GM23338 (cell line): ENCODE measurements at regions not wholly inside any gene's neighbourhood (a gene's known extent, or its start where the extent isn't known, plus 50 kb on each side); places are given as distances from the start of the nearest gene placed in this dataset.

Experiments used
- ATAC-seq: fragments of 200-7000 bp; cut with Tn5 transposase; 3 replicates; pipeline ENCODE4 v1.9.1; 2020
- DNase-seq: peaks from one replicate; pipeline ENCODE4 v3.0.0-alpha.2; 2015; ENCODE audit warnings: low spot score
- H2AFZ ChIP-seq: fragments of 200-600 bp; sonication (generic); 2 replicates; pipeline ENCODE4 v1.8.0; 2016; ENCODE audit warnings: antibody characterized with exemption, mild to moderate bottlenecking, moderate library complexity
- H3F3A ChIP-seq: fragments of 200-600 bp; sonication (generic); replicated peaks from 2 replicates; pipeline ENCODE4 v1.8.0; 2017; ENCODE audit warnings: antibody characterized with exemption, mixed run types, low read depth
- H3K27ac ChIP-seq: fragments of 200-600 bp; sonication (generic); 2 replicates; pipeline ENCODE4 v1.6.1; 2016; ENCODE audit warnings: low read depth
- H3K27me3 ChIP-seq: fragments of 200-600 bp; sonication (generic); 2 replicates; pipeline ENCODE4 v1.8.0; 2016; ENCODE audit warnings: mild to moderate bottlenecking, mixed run types, moderate library complexity; ENCODE audit not compliant: insufficient read depth
- H3K36me3 ChIP-seq: fragments of 200-600 bp; sonication (generic); 2 replicates; pipeline ENCODE4 v1.8.0; 2016; ENCODE audit warnings: mild to moderate bottlenecking; ENCODE audit not compliant: insufficient read depth
- H3K4me1 ChIP-seq: fragments of 200-600 bp; sonication (generic); 2 replicates; pipeline ENCODE4 v1.8.0; 2016; ENCODE audit warnings: mild to moderate bottlenecking, moderate library complexity; ENCODE audit not compliant: insufficient read depth
- H3K4me2 ChIP-seq: fragments of 200-600 bp; sonication (generic); 2 replicates; pipeline ENCODE4 v1.7.1; 2017; ENCODE audit warnings: mixed run types
- H3K4me3 ChIP-seq: fragments of 200-600 bp; sonication (generic); 2 replicates; pipeline ENCODE4 v1.6.1; 2016; ENCODE audit warnings: mixed run types
- H3K79me2 ChIP-seq: fragments of 200-600 bp; sonication (generic); replicated peaks from 2 replicates; pipeline ENCODE4 v1.8.0; 2017; ENCODE audit warnings: mild to moderate bottlenecking; ENCODE audit not compliant: insufficient read depth
- H3K9me2 ChIP-seq: fragments of 200-600 bp; sonication (generic); 2 replicates; pipeline ENCODE4 v1.8.0; 2017; ENCODE audit not compliant: insufficient read depth
- H4K20me1 ChIP-seq: fragments of 200-600 bp; sonication (generic); replicated peaks from 2 replicates; pipeline ENCODE4 v1.8.0; 2017; ENCODE audit warnings: mild to moderate bottlenecking; ENCODE audit not compliant: insufficient read depth
- H3K27ac Mint-ChIP-seq: 2 replicates; pipeline ENCODE4 v1.8.0; 2020; ENCODE audit warnings: inconsistent platforms, mild to moderate bottlenecking, moderate library complexity, mixed read lengths
- H3K27me3 Mint-ChIP-seq: 3 replicates; pipeline ENCODE4 v1.8.0; 2022; ENCODE audit warnings: low read depth, mild to moderate bottlenecking, moderate library complexity, mixed read lengths, inconsistent platforms; ENCODE audit not compliant: insufficient read depth, poor library complexity
- H3K36me3 Mint-ChIP-seq: 3 replicates; pipeline ENCODE4 v1.8.0; 2021; ENCODE audit warnings: low read depth, mild to moderate bottlenecking, inconsistent platforms, moderate library complexity, mixed read lengths
- H3K4me1 Mint-ChIP-seq: 3 replicates; pipeline ENCODE4 v1.8.0; 2020; ENCODE audit warnings: mild to moderate bottlenecking, inconsistent platforms, mixed read lengths
- H3K4me3 Mint-ChIP-seq: 3 replicates; pipeline ENCODE4 v1.8.0; 2021; ENCODE audit warnings: moderate library complexity, mild to moderate bottlenecking, inconsistent platforms, mixed read lengths
- H3K9me3 Mint-ChIP-seq: 3 replicates; pipeline ENCODE4 v1.8.0; 2020; ENCODE audit warnings: moderate library complexity, mild to moderate bottlenecking, inconsistent platforms, mixed read lengths
- CTCF ChIP-seq, 2 experiments: fragments of 200-600 bp in 1 of 2; sonication (generic) in 1 of 2; conservative IDR thresholded peaks; 2 replicates each; pipeline versions ENCODE4 v1.5.1 to v1.6.1; 2016 to 2017; ENCODE audit warnings: antibody characterized with exemption in 2 of 2, low read depth in 2 of 2, mild to moderate bottlenecking in 2 of 2, moderate library complexity in 1 of 2
- EZH2 ChIP-seq: fragments of 200-600 bp; sonication (generic); IDR thresholded peaks from one replicate; pipeline ENCODE4 v1.8.0; 2017; ENCODE audit warnings: antibody characterized with exemption, mild to moderate bottlenecking, low read depth; ENCODE audit not compliant: unreplicated experiment
- EZH2phosphoT487 ChIP-seq: fragments of 200-600 bp; sonication (generic); IDR thresholded peaks from one replicate; pipeline ENCODE4 v1.8.1; 2018; ENCODE audit warnings: antibody characterized with exemption; ENCODE audit not compliant: unreplicated experiment
- JUNB ChIP-seq: IDR thresholded peaks from one replicate; pipeline ENCODE4 v1.6.1; 2016; ENCODE audit warnings: antibody characterized with exemption; ENCODE audit not compliant: unreplicated experiment
- NANOG ChIP-seq: IDR thresholded peaks from 2 replicates; pipeline ENCODE4 v1.6.1; 2016; ENCODE audit warnings: antibody characterized with exemption, borderline replicate concordance
- POLR2AphosphoS5 ChIP-seq: IDR thresholded peaks from 2 replicates; pipeline ENCODE4 v1.6.1; 2016; ENCODE audit warnings: antibody characterized with exemption, low read depth
- STAT1 ChIP-seq: IDR thresholded peaks from one replicate; pipeline ENCODE4 v1.6.1; 2016; ENCODE audit warnings: antibody characterized with exemption; ENCODE audit not compliant: unreplicated experiment
- ZNF114 ChIP-seq: fragments of 250-450 bp; sonication (Bioruptor Pico); IDR thresholded peaks from 2 replicates; pipeline ENCODE4 v1.5.0; 2020; ENCODE audit warnings: mild to moderate bottlenecking, moderate library complexity
- ZNF331 ChIP-seq: fragments of 250-450 bp; sonication (Bioruptor Pico); IDR thresholded peaks from 2 replicates; pipeline ENCODE4 v1.5.0; 2020; ENCODE audit warnings: low read depth, mild to moderate bottlenecking, moderate library complexity
- TF ChIP-seq, protein P1 (sequence below): IDR thresholded peaks from 2 replicates; pipeline ENCODE4 v1.6.1; 2016; ENCODE audit warnings: antibody characterized with exemption
- TF ChIP-seq, protein P2 (sequence below): fragments of 250-450 bp; sonication (Bioruptor Pico); IDR thresholded peaks from 2 replicates; pipeline ENCODE4 v1.5.0; 2020; ENCODE audit warnings: mild to moderate bottlenecking, moderate library complexity

GRCh38 chrX:93594780-93595179, 78.6 kb downstream of the NAP1L3 start:
- H2AFZ ChIP-seq = no peak overlapping the region
- H3K4me1 Mint-ChIP-seq = no peaks in the 10 kb centered on the region
- H4K20me1 ChIP-seq = no peaks in the 10 kb centered on the region
- no peak for ATAC-seq
- no peak overlapping the region for H3K4me2 ChIP-seq
- no peaks in the 10 kb centered on the region for H3K27me3 Mint-ChIP-seq
- H3K4me3 Mint-ChIP-seq = no peak overlapping the region
- TF ChIP-seq EZH2phosphoT487 (no peak), ZNF331 (CRISPR knock-in tag) (no peak), EZH2 (no peak), JUNB (no peak), ZNF114 (CRISPR knock-in tag) (no peak), NANOG (no peak), CTCF (conservative IDR thresholded peaks at IDR 0.05; ENCODE audit: low read depth in 2 of 2) (no peak), STAT1 (no peak), POLR2AphosphoS5 (no peak)
- TF ChIP-seq, protein P1, sequence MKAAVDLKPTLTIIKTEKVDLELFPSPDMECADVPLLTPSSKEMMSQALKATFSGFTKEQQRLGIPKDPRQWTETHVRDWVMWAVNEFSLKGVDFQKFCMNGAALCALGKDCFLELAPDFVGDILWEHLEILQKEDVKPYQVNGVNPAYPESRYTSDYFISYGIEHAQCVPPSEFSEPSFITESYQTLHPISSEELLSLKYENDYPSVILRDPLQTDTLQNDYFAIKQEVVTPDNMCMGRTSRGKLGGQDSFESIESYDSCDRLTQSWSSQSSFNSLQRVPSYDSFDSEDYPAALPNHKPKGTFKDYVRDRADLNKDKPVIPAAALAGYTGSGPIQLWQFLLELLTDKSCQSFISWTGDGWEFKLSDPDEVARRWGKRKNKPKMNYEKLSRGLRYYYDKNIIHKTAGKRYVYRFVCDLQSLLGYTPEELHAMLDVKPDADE = no peak
- TF ChIP-seq, protein P2, sequence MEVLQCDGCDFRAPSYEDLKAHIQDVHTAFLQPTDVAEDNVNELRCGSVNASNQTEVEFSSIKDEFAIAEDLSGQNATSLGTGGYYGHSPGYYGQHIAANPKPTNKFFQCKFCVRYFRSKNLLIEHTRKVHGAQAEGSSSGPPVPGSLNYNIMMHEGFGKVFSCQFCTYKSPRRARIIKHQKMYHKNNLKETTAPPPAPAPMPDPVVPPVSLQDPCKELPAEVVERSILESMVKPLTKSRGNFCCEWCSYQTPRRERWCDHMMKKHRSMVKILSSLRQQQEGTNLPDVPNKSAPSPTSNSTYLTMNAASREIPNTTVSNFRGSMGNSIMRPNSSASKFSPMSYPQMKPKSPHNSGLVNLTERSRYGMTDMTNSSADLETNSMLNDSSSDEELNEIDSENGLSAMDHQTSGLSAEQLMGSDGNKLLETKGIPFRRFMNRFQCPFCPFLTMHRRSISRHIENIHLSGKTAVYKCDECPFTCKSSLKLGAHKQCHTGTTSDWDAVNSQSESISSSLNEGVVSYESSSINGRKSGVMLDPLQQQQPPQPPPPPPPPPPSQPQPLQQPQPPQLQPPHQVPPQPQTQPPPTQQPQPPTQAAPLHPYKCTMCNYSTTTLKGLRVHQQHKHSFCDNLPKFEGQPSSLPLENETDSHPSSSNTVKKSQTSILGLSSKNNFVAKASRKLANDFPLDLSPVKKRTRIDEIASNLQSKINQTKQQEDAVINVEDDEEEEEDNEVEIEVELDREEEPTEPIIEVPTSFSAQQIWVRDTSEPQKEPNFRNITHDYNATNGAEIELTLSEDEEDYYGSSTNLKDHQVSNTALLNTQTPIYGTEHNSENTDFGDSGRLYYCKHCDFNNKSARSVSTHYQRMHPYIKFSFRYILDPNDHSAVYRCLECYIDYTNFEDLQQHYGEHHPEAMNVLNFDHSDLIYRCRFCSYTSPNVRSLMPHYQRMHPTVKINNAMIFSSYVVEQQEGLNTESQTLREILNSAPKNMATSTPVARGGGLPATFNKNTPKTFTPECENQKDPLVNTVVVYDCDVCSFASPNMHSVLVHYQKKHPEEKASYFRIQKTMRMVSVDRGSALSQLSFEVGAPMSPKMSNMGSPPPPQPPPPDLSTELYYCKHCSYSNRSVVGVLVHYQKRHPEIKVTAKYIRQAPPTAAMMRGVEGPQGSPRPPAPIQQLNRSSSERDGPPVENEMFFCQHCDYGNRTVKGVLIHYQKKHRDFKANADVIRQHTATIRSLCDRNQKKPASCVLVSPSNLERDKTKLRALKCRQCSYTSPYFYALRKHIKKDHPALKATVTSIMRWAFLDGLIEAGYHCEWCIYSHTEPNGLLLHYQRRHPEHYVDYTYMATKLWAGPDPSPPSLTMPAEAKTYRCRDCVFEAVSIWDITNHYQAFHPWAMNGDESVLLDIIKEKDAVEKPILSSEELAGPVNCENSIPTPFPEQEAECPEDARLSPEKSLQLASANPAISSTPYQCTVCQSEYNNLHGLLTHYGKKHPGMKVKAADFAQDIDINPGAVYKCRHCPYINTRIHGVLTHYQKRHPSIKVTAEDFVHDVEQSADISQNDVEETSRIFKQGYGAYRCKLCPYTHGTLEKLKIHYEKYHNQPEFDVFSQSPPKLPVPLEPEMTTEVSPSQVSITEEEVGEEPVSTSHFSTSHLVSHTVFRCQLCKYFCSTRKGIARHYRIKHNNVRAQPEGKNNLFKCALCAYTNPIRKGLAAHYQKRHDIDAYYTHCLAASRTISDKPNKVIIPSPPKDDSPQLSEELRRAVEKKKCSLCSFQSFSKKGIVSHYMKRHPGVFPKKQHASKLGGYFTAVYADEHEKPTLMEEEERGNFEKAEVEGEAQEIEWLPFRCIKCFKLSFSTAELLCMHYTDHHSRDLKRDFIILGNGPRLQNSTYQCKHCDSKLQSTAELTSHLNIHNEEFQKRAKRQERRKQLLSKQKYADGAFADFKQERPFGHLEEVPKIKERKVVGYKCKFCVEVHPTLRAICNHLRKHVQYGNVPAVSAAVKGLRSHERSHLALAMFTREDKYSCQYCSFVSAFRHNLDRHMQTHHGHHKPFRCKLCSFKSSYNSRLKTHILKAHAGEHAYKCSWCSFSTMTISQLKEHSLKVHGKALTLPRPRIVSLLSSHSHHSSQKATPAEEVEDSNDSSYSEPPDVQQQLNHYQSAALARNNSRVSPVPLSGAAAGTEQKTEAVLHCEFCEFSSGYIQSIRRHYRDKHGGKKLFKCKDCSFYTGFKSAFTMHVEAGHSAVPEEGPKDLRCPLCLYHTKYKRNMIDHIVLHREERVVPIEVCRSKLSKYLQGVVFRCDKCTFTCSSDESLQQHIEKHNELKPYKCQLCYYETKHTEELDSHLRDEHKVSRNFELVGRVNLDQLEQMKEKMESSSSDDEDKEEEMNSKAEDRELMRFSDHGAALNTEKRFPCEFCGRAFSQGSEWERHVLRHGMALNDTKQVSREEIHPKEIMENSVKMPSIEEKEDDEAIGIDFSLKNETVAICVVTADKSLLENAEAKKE = no peak
- H3K9me2 ChIP-seq = no peaks in the 10 kb centered on the region
- DNase-seq = no peak
- H3K27ac Mint-ChIP-seq = no peak overlapping the region
- H3K27me3 ChIP-seq = no peaks in the 10 kb centered on the region
- no peaks in the 10 kb centered on the region for H3K36me3 Mint-ChIP-seq
- no peaks in the 10 kb centered on the region; the same call in 2 of the 3 replicates for H3K9me3 Mint-ChIP-seq
- H3F3A ChIP-seq = no peaks in the 10 kb centered on the region
- H3K79me2 ChIP-seq = no peaks in the 10 kb centered on the region
- H3K36me3 ChIP-seq = no peaks in the 10 kb centered on the region
- no peak overlapping the region for H3K4me3 ChIP-seq
- no peaks in the 10 kb centered on the region for H3K4me1 ChIP-seq
- H3K27ac ChIP-seq = no peak overlapping the region
